ENCODE measurements at regions not wholly inside any gene's neighbourhood (a gene's known extent, or its start where the extent isn't known, plus 50 kb on each side); places are given as distances from the start of the nearest gene placed in this dataset.
"Not testable (repeated sequence)": the region's sequence is repeated elsewhere in the genome, so short reads cannot be mapped to it uniquely, and the experiment has no call there.

DNA sequence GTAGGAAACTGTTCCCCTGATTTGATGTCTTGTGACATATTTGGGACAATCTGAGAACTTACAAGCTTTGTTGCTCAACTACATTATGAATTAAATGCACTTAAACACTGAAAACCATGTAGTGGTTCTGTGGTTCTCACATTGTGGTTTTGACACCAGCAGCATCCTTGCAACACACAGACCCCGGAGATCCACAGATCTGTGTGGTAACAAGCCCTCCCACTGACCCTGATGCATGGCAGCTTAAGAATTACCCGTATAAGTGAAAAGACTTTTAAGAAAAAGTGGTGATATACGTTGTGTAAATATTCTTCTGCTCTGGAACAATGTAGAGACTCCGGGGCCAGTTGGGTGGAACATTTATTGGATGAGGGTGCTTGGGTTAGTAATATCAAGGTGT lies 127.4 kb upstream of the ANKRD30BL start:
- not testable (repeated sequence) for H3K27ac ChIP-seq (ENCODE audit: low read depth, low read length); H3K36me3 ChIP-seq (ENCODE audit: control insufficient read depth, insufficient read depth, low read length); H3K4me3 ChIP-seq (ENCODE audit: low read depth, low read length); H3K9me3 ChIP-seq (ENCODE audit: control insufficient read depth, insufficient read depth, low read depth, low read length); H3K9ac ChIP-seq (ENCODE audit: low read length); H3K27me3 ChIP-seq (ENCODE audit: control insufficient read depth, insufficient read depth, low read length); H3K4me1 ChIP-seq (ENCODE audit: control insufficient read depth, insufficient read depth, low read length)

- H3K9me3 ChIP-seq (ENCODE audit: control insufficient read depth, insufficient read depth, low read depth, low read length); H3K4me1 ChIP-seq (ENCODE audit: control insufficient read depth, insufficient read depth, low read length); H3K4me3 ChIP-seq (ENCODE audit: low read depth, low read length); H3K27ac ChIP-seq (ENCODE audit: low read depth, low read length); H3K9ac ChIP-seq (ENCODE audit: low read length); H3K36me3 ChIP-seq (ENCODE audit: control insufficient read depth, insufficient read depth, low read length); H3K27me3 ChIP-seq (ENCODE audit: control insufficient read depth, insufficient read depth, low read length): not testable (repeated sequence)
Measured at GRCh38 chr2:132289812-132290211, 126.8 kb upstream of the GPR39 start.

GRCh38 chr2:132300592-132301378 lies 115.8 kb upstream of the GPR39 start:
- H3K9me3 ChIP-seq (ENCODE audit: control insufficient read depth, insufficient read depth, low read depth, low read length); H3K9ac ChIP-seq (ENCODE audit: low read length); H3K4me3 ChIP-seq (ENCODE audit: low read depth, low read length); H3K4me1 ChIP-seq (ENCODE audit: control insufficient read depth, insufficient read depth, low read length); H3K27ac ChIP-seq (ENCODE audit: low read depth, low read length); H3K36me3 ChIP-seq (ENCODE audit: control insufficient read depth, insufficient read depth, low read length); H3K27me3 ChIP-seq (ENCODE audit: control insufficient read depth, insufficient read depth, low read length): not testable (repeated sequence)

DNA sequence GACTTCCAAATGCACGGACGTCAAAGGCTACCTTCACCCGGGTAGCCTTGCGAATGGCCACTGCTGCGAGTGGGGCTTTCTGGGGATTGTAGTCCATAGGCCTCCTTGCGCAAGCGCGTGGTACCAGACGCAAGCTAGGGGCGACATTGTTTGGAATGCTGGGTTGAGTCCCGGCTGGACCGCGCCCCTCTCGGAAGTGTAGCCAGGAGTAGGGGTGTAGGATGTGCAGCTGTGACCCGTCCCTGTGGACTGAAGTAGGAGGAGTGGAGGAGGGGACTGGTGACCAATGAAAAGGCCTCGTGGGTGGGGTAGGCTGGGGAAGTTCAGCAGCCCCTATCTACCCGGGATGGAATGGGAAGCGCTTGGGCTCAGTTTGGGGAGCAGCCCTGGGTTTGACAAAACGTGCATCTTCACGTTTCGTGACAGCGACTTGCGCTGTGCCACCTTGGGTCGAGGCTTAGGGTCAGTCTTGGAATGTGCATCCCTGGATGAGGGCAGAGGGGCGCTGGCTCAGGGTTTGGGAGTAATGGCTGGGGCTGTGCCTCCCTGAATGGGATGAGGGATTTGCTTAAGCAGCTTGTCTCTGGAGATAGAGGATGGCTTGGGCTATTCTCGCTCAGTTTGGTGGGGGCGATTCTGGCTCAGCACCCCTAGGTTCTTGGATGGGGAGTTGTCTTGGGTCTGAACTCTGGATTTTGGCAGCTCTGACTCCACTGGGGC lies 111.8 kb upstream of the GPR39 start:
- H3K4me1 ChIP-seq (ENCODE audit: control insufficient read depth, insufficient read depth, low read length); H3K27ac ChIP-seq (ENCODE audit: low read depth, low read length); H3K36me3 ChIP-seq (ENCODE audit: control insufficient read depth, insufficient read depth, low read length); H3K27me3 ChIP-seq (ENCODE audit: control insufficient read depth, insufficient read depth, low read length); H3K9ac ChIP-seq (ENCODE audit: low read length); H3K9me3 ChIP-seq (ENCODE audit: control insufficient read depth, insufficient read depth, low read depth, low read length): not testable (repeated sequence)
- H3K4me3 ChIP-seq (ENCODE audit: low read depth, low read length), result peak overlapping the region; percentile 66

DNA sequence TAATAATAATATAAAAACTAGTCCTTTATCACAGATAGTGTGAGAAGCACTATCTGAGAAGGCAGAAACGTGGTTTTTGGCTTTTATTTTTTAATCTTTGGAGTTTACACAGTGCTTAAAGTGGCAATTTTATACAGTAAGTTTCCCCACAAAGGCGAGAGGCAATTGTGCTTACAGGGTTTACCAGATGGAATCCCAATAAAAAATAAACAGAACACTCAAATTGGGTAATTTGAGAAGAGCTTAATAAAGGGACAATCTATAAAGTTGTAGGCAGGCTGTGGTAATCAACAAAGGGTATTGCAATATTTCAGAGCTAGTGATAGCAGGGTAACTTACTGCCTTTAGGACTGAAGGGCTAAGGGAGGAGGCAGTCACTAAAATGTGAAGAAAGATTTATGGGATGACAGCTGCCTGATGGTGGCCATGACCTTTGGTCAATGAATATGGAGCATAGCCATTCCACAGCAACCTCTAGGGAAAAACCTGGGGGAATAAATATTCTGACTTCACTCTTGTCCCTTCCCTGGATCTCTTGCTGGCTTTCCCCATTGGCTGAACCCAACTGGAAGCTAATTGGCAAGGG lies 108.9 kb upstream of the GPR39 start:
- H3K9ac ChIP-seq (ENCODE audit: low read length); H3K4me1 ChIP-seq (ENCODE audit: control insufficient read depth, insufficient read depth, low read length); H3K36me3 ChIP-seq (ENCODE audit: control insufficient read depth, insufficient read depth, low read length); H3K4me3 ChIP-seq (ENCODE audit: low read depth, low read length); H3K27me3 ChIP-seq (ENCODE audit: control insufficient read depth, insufficient read depth, low read length); H3K9me3 ChIP-seq (ENCODE audit: control insufficient read depth, insufficient read depth, low read depth, low read length); H3K27ac ChIP-seq (ENCODE audit: low read depth, low read length): not testable (repeated sequence)

- H3K9ac ChIP-seq (ENCODE audit: low read length); H3K4me1 ChIP-seq (ENCODE audit: control insufficient read depth, insufficient read depth, low read length); H3K36me3 ChIP-seq (ENCODE audit: control insufficient read depth, insufficient read depth, low read length); H3K9me3 ChIP-seq (ENCODE audit: control insufficient read depth, insufficient read depth, low read depth, low read length); H3K4me3 ChIP-seq (ENCODE audit: low read depth, low read length); H3K27me3 ChIP-seq (ENCODE audit: control insufficient read depth, insufficient read depth, low read length); H3K27ac ChIP-seq (ENCODE audit: low read depth, low read length): not testable (repeated sequence)
Measured at GRCh38 chr2:132309203-132309602, 107.4 kb upstream of the GPR39 start.

GRCh38 chr2:132315546-132315945 lies 101.1 kb upstream of the GPR39 start:
- H3K36me3 ChIP-seq (ENCODE audit: control insufficient read depth, insufficient read depth, low read length); H3K4me1 ChIP-seq (ENCODE audit: control insufficient read depth, insufficient read depth, low read length); H3K27me3 ChIP-seq (ENCODE audit: control insufficient read depth, insufficient read depth, low read length); H3K27ac ChIP-seq (ENCODE audit: low read depth, low read length); H3K9me3 ChIP-seq (ENCODE audit: control insufficient read depth, insufficient read depth, low read depth, low read length); H3K4me3 ChIP-seq (ENCODE audit: low read depth, low read length); H3K9ac ChIP-seq (ENCODE audit: low read length): not testable (repeated sequence)

- not testable (repeated sequence) for H3K9me3 ChIP-seq (ENCODE audit: control insufficient read depth, insufficient read depth, low read depth, low read length); H3K27ac ChIP-seq (ENCODE audit: low read depth, low read length); H3K4me1 ChIP-seq (ENCODE audit: control insufficient read depth, insufficient read depth, low read length); H3K36me3 ChIP-seq (ENCODE audit: control insufficient read depth, insufficient read depth, low read length); H3K27me3 ChIP-seq (ENCODE audit: control insufficient read depth, insufficient read depth, low read length); H3K9ac ChIP-seq (ENCODE audit: low read length); H3K4me3 ChIP-seq (ENCODE audit: low read depth, low read length)
Measured at GRCh38 chr2:132317026-132317680, 99.5 kb upstream of the GPR39 start.

- H3K4me1 ChIP-seq (ENCODE audit: control insufficient read depth, insufficient read depth, low read length); H3K4me3 ChIP-seq (ENCODE audit: low read depth, low read length); H3K27me3 ChIP-seq (ENCODE audit: control insufficient read depth, insufficient read depth, low read length); H3K9me3 ChIP-seq (ENCODE audit: control insufficient read depth, insufficient read depth, low read depth, low read length); H3K9ac ChIP-seq (ENCODE audit: low read length); H3K27ac ChIP-seq (ENCODE audit: low read depth, low read length); H3K36me3 ChIP-seq (ENCODE audit: control insufficient read depth, insufficient read depth, low read length): not testable (repeated sequence)
Measured at GRCh38 chr2:132318481-132318880, 98.1 kb upstream of the GPR39 start.

- H3K4me1 ChIP-seq (ENCODE audit: control insufficient read depth, insufficient read depth, low read length); H3K27me3 ChIP-seq (ENCODE audit: control insufficient read depth, insufficient read depth, low read length); H3K9me3 ChIP-seq (ENCODE audit: control insufficient read depth, insufficient read depth, low read depth, low read length); H3K9ac ChIP-seq (ENCODE audit: low read length); H3K27ac ChIP-seq (ENCODE audit: low read depth, low read length); H3K36me3 ChIP-seq (ENCODE audit: control insufficient read depth, insufficient read depth, low read length); H3K4me3 ChIP-seq (ENCODE audit: low read depth, low read length): not testable (repeated sequence)
Measured at GRCh38 chr2:132324005-132324404, 92.6 kb upstream of the GPR39 start.

DNA sequence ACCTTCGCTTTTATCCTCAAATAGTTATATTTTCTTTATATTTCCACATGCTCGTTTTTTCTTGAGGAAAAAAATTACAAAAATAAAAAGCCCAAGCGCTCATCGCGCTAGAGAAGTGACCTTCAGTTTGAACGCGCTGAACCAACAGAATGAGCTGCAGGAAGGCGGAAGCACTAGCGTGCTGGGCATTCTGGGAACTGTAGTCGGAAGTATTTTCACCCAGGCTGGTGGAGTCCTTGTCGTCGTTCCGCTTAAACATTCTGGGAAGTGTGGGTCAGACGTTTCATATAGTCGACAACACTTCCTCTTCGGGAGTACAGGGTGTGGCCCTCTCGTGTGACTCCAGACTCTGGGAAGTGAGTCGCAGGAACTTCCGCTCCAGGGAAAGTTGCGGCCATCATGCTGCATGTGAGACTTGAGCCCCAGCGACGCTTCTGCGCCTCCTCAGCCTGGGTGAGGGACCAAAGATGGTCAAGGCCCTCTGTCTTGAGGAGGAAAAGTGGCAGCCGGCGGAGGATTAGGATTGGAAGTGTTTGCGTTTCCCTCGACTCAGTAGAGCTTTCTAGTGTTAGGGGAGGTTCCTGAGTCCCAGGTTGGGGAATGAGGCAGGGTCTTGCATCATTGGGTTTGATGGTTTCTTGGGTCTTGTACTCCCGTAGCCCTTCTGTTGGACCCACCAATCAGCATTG lies 84.1 kb upstream of the GPR39 start:
- H3K36me3 ChIP-seq (ENCODE audit: control insufficient read depth, insufficient read depth, low read length); H3K9me3 ChIP-seq (ENCODE audit: control insufficient read depth, insufficient read depth, low read depth, low read length); H3K4me3 ChIP-seq (ENCODE audit: low read depth, low read length); H3K4me1 ChIP-seq (ENCODE audit: control insufficient read depth, insufficient read depth, low read length); H3K27me3 ChIP-seq (ENCODE audit: control insufficient read depth, insufficient read depth, low read length); H3K9ac ChIP-seq (ENCODE audit: low read length); H3K27ac ChIP-seq (ENCODE audit: low read depth, low read length): not testable (repeated sequence)

Data from HUES6 (cell line).